GM23338 (cell line): ENCODE measurements at regions not wholly inside any gene's neighbourhood (a gene's known extent, or its start where the extent isn't known, plus 50 kb on each side); places are given as distances from the start of the nearest gene placed in this dataset.

Experiments used
- ATAC-seq: fragments of 200-7000 bp; cut with Tn5 transposase; 3 replicates; pipeline ENCODE4 v1.9.1; 2020
- DNase-seq: peaks from one replicate; pipeline ENCODE4 v3.0.0-alpha.2; 2015; ENCODE audit warnings: low spot score
- H2AFZ ChIP-seq: fragments of 200-600 bp; sonication (generic); 2 replicates; pipeline ENCODE4 v1.8.0; 2016; ENCODE audit warnings: antibody characterized with exemption, mild to moderate bottlenecking, moderate library complexity
- H3F3A ChIP-seq: fragments of 200-600 bp; sonication (generic); replicated peaks from 2 replicates; pipeline ENCODE4 v1.8.0; 2017; ENCODE audit warnings: antibody characterized with exemption, mixed run types, low read depth
- H3K27ac ChIP-seq: fragments of 200-600 bp; sonication (generic); 2 replicates; pipeline ENCODE4 v1.6.1; 2016; ENCODE audit warnings: low read depth
- H3K27me3 ChIP-seq: fragments of 200-600 bp; sonication (generic); 2 replicates; pipeline ENCODE4 v1.8.0; 2016; ENCODE audit warnings: mild to moderate bottlenecking, mixed run types, moderate library complexity; ENCODE audit not compliant: insufficient read depth
- H3K36me3 ChIP-seq: fragments of 200-600 bp; sonication (generic); 2 replicates; pipeline ENCODE4 v1.8.0; 2016; ENCODE audit warnings: mild to moderate bottlenecking; ENCODE audit not compliant: insufficient read depth
- H3K4me1 ChIP-seq: fragments of 200-600 bp; sonication (generic); 2 replicates; pipeline ENCODE4 v1.8.0; 2016; ENCODE audit warnings: mild to moderate bottlenecking, moderate library complexity; ENCODE audit not compliant: insufficient read depth
- H3K4me2 ChIP-seq: fragments of 200-600 bp; sonication (generic); 2 replicates; pipeline ENCODE4 v1.7.1; 2017; ENCODE audit warnings: mixed run types
- H3K4me3 ChIP-seq: fragments of 200-600 bp; sonication (generic); 2 replicates; pipeline ENCODE4 v1.6.1; 2016; ENCODE audit warnings: mixed run types
- H3K79me2 ChIP-seq: fragments of 200-600 bp; sonication (generic); replicated peaks from 2 replicates; pipeline ENCODE4 v1.8.0; 2017; ENCODE audit warnings: mild to moderate bottlenecking; ENCODE audit not compliant: insufficient read depth
- H3K9me2 ChIP-seq: fragments of 200-600 bp; sonication (generic); 2 replicates; pipeline ENCODE4 v1.8.0; 2017; ENCODE audit not compliant: insufficient read depth
- H4K20me1 ChIP-seq: fragments of 200-600 bp; sonication (generic); replicated peaks from 2 replicates; pipeline ENCODE4 v1.8.0; 2017; ENCODE audit warnings: mild to moderate bottlenecking; ENCODE audit not compliant: insufficient read depth
- H3K27ac Mint-ChIP-seq: 2 replicates; pipeline ENCODE4 v1.8.0; 2020; ENCODE audit warnings: inconsistent platforms, mild to moderate bottlenecking, moderate library complexity, mixed read lengths
- H3K27me3 Mint-ChIP-seq: 3 replicates; pipeline ENCODE4 v1.8.0; 2022; ENCODE audit warnings: low read depth, mild to moderate bottlenecking, moderate library complexity, mixed read lengths, inconsistent platforms; ENCODE audit not compliant: insufficient read depth, poor library complexity
- H3K36me3 Mint-ChIP-seq: 3 replicates; pipeline ENCODE4 v1.8.0; 2021; ENCODE audit warnings: low read depth, mild to moderate bottlenecking, inconsistent platforms, moderate library complexity, mixed read lengths
- H3K4me1 Mint-ChIP-seq: 3 replicates; pipeline ENCODE4 v1.8.0; 2020; ENCODE audit warnings: mild to moderate bottlenecking, inconsistent platforms, mixed read lengths
- H3K4me3 Mint-ChIP-seq: 3 replicates; pipeline ENCODE4 v1.8.0; 2021; ENCODE audit warnings: moderate library complexity, mild to moderate bottlenecking, inconsistent platforms, mixed read lengths
- H3K9me3 Mint-ChIP-seq: 3 replicates; pipeline ENCODE4 v1.8.0; 2020; ENCODE audit warnings: moderate library complexity, mild to moderate bottlenecking, inconsistent platforms, mixed read lengths
- CREB1 ChIP-seq: fragments of 250-450 bp; sonication (Bioruptor Pico); IDR thresholded peaks from 2 replicates; pipeline ENCODE4 v1.5.0; 2020; ENCODE audit warnings: low read depth, mild to moderate bottlenecking, moderate library complexity
- CTCF ChIP-seq, 2 experiments: fragments of 200-600 bp in 1 of 2; sonication (generic) in 1 of 2; conservative IDR thresholded peaks; 2 replicates each; pipeline versions ENCODE4 v1.5.1 to v1.6.1; 2016 to 2017; ENCODE audit warnings: antibody characterized with exemption in 2 of 2, low read depth in 2 of 2, mild to moderate bottlenecking in 2 of 2, moderate library complexity in 1 of 2
- ETS1 ChIP-seq: IDR thresholded peaks from 2 replicates; pipeline ENCODE4 v1.6.1; 2016; ENCODE audit warnings: antibody characterized with exemption
- EZH2 ChIP-seq: fragments of 200-600 bp; sonication (generic); IDR thresholded peaks from one replicate; pipeline ENCODE4 v1.8.0; 2017; ENCODE audit warnings: antibody characterized with exemption, mild to moderate bottlenecking, low read depth; ENCODE audit not compliant: unreplicated experiment
- EZH2phosphoT487 ChIP-seq: fragments of 200-600 bp; sonication (generic); IDR thresholded peaks from one replicate; pipeline ENCODE4 v1.8.1; 2018; ENCODE audit warnings: antibody characterized with exemption; ENCODE audit not compliant: unreplicated experiment
- JUNB ChIP-seq: IDR thresholded peaks from one replicate; pipeline ENCODE4 v1.6.1; 2016; ENCODE audit warnings: antibody characterized with exemption; ENCODE audit not compliant: unreplicated experiment
- NANOG ChIP-seq: IDR thresholded peaks from 2 replicates; pipeline ENCODE4 v1.6.1; 2016; ENCODE audit warnings: antibody characterized with exemption, borderline replicate concordance
- POLR2AphosphoS5 ChIP-seq: IDR thresholded peaks from 2 replicates; pipeline ENCODE4 v1.6.1; 2016; ENCODE audit warnings: antibody characterized with exemption, low read depth
- REST ChIP-seq: IDR thresholded peaks from one replicate; pipeline ENCODE4 v1.6.1; 2018; ENCODE audit warnings: antibody characterized with exemption; ENCODE audit not compliant: unreplicated experiment
- STAT1 ChIP-seq: IDR thresholded peaks from one replicate; pipeline ENCODE4 v1.6.1; 2016; ENCODE audit warnings: antibody characterized with exemption; ENCODE audit not compliant: unreplicated experiment
- ZNF114 ChIP-seq: fragments of 250-450 bp; sonication (Bioruptor Pico); IDR thresholded peaks from 2 replicates; pipeline ENCODE4 v1.5.0; 2020; ENCODE audit warnings: mild to moderate bottlenecking, moderate library complexity
- ZNF331 ChIP-seq: fragments of 250-450 bp; sonication (Bioruptor Pico); IDR thresholded peaks from 2 replicates; pipeline ENCODE4 v1.5.0; 2020; ENCODE audit warnings: low read depth, mild to moderate bottlenecking, moderate library complexity
- ZNF462 ChIP-seq: fragments of 250-450 bp; sonication (Bioruptor Pico); IDR thresholded peaks from 2 replicates; pipeline ENCODE4 v1.5.0; 2020; ENCODE audit warnings: mild to moderate bottlenecking, moderate library complexity

GRCh38 chr11:41578421-41579051 lies 119.1 kb upstream of the LRRC4C start:
- H3K9me3 Mint-ChIP-seq: no peaks in the 10 kb centered on the region
- Histone ChIP-seq H3K4me3 (no peak overlapping the region), H4K20me1 (no peaks in the 10 kb centered on the region), H3K27ac (no peak overlapping the region), H3K9me2 (no peaks in the 10 kb centered on the region), H3K4me1 (no peaks in the 10 kb centered on the region), H3K27me3 (no peaks in the 10 kb centered on the region), H3K4me2 (no peak overlapping the region), H3K79me2 (no peaks in the 10 kb centered on the region), H3K36me3 (no peaks in the 10 kb centered on the region), H3F3A (no peaks in the 10 kb centered on the region), H2AFZ (peak overlapping the region; percentile 28; the same call in 1 of the 2 replicates)
- TF ChIP-seq EZH2 (no peak), CREB1 (CRISPR knock-in tag) (no peak), CTCF (conservative IDR thresholded peaks at IDR 0.05; ENCODE audit: low read depth in 2 of 2) (no peak), ZNF114 (CRISPR knock-in tag) (no peak), NANOG (no peak), ZNF462 (CRISPR knock-in tag) (no peak), POLR2AphosphoS5 (no peak), ETS1 (no peak), JUNB (no peak), STAT1 (no peak), ZNF331 (CRISPR knock-in tag) (no peak), EZH2phosphoT487 (no peak), REST (no peak)
- no peak overlapping the region for H3K4me3 Mint-ChIP-seq
- peak overlapping the region; percentile 80 for H3K27ac Mint-ChIP-seq
- peaks cover 7% of the 10 kb centered on the region for H3K4me1 Mint-ChIP-seq
- no peaks in the 10 kb centered on the region for H3K27me3 Mint-ChIP-seq
- no peaks in the 10 kb centered on the region for H3K36me3 Mint-ChIP-seq
- ATAC-seq (no peak), DNase-seq (no peak)
